Pancreas (tissue), 10 donors: ENCODE measurements at regions not wholly inside any gene's neighbourhood (a gene's known extent, or its start where the extent isn't known, plus 50 kb on each side); places are given as distances from the start of the nearest gene placed in this dataset.

Experiments used
- ATAC-seq, 4 donors: fragments of 200-7000 bp; cut with Tn5 transposase; one replicate each; pipeline versions ENCODE4 v1.8.0 to v1.9.1; 2020; ENCODE audit warnings: mild to moderate bottlenecking in 4 of 4, moderate library complexity in 4 of 4
- DNase-seq, 6 donors: peaks; one replicate each; pipeline ENCODE4 v3.0.0-alpha.2; 2020
- FAIRE-seq: peaks from 2 replicates; lab custom pipeline; 2012; peaks lifted over from hg19 to GRCh38; lab: Jason Lieb, UNC
- H3K27ac ChIP-seq, 4 donors: fragments of 200-600 bp; sonication (generic); 1 replicate in 3 of 4; 2 replicates in 1 of 4; pipeline versions ENCODE4 v1.5.0 to v1.8.0; 2020
- H3K27me3 ChIP-seq, 4 donors: fragments of 200-600 bp; one replicate each; pipeline ENCODE4 v1.8.0; 2021
- H3K36me3 ChIP-seq, 3 donors: fragments of 200-600 bp; sonication (generic) in 1 of 3; one replicate each; pipeline versions ENCODE4 v1.5.0 to v1.8.0; 2020 to 2021
- H3K4me1 ChIP-seq, 3 donors: fragments of 200-600 bp; one replicate each; pipeline ENCODE4 v1.8.0; 2021
- H3K4me3 ChIP-seq, 4 donors: fragments of 200-600 bp; sonication (generic) in 2 of 4; one replicate each; pipeline versions ENCODE4 v1.5.0 to v1.8.0; 2020 to 2021
- H3K9me3 ChIP-seq, 4 donors: fragments of 200-600 bp; one replicate each; pipeline ENCODE4 v1.8.0; 2021
- CTCF ChIP-seq, 4 donors: fragments of 200-600 bp; sonication (generic) in 3 of 4; IDR thresholded peaks; one replicate each; pipeline versions ENCODE4 v1.5.0 to v1.8.0; 2021; ENCODE audit warnings: antibody characterized with exemption in 4 of 4
- WGBS, 2 donors: extraction: QIAGEN DNeasy Blood & Tissue Kit; methylation state at CpG; one replicate each; pipeline ENCODE4 v1.1.7; 2013; 5-methylcytosine and 5-hydroxymethylcytosine counted together
- intact Hi-C, 3 donors: fragments of 100-400 bp; cut with DNase I; formaldehyde crosslinking; loops; one replicate each; pipeline versions ENCODE4 v1.11.1 to v1.14.2; 2022
- donor health status: healthy with polysubstance abuse.
- donor health status: DM: no; HTN: no; CAD: no; lungs with moderate emphysema.
- donor health status: DM: no; HTN: no; CAD: no.
- donor health status: control.
- donor health status: control.
- donor health status: Bipolar disorder and iron deficiency.
- donor health status: DM: yes; HTN: yes; CAD: no.
- donor health status: DM: no; HTN: no; CAD: no.
- donor health status: DM: no; HTN: no; CAD: no.
- donor health status: DM: yes; HTN: yes; CAD: no.

- H3K9me3 ChIP-seq, result no peaks in the 10 kb centered on the region
- H3K4me3 ChIP-seq, result no peak overlapping the region
- DNase-seq, result no peak
- 79 to 91% methylated on average over 5 of the region's 5 CpGs for WGBS, 2 donors
- H3K27me3 ChIP-seq, result no peaks in the 10 kb centered on the region
- H3K4me1 ChIP-seq, result no peaks in the 10 kb centered on the region
- no peaks in the 10 kb centered on the region for H3K36me3 ChIP-seq
- no peak for TF ChIP-seq CTCF (IDR thresholded peaks at IDR 0.05)
- ATAC-seq, result no peak
- intact Hi-C loops, result no loop called here
- no peak overlapping the region for H3K27ac ChIP-seq
- no peak for FAIRE-seq
Measured at GRCh38 chr7:98511175-98511574, 105.9 kb upstream of the NPTX2 start.

DNA sequence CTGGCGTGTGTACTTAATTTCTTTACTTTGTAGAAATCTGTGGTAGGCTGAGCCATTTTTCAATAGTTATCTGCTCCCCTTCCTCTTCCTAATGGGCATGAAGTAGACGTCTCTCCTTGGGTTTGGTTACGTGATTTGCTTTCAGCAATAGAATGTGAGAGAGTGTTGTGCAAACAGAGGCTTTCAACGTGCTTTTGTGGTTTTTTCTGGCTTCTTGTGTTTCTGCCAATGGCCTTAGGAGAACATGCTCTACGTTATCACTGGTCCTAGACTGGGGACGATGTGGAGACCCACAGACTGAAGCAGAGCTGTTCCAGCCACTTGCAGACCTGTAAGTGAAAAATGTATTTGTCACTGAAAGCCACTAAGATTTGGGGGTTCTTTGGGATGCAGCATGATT, 107.2 kb upstream of the NPTX2 start:
- H3K36me3 ChIP-seq, result no peaks in the 10 kb centered on the region
- ATAC-seq, result no peak
- TF ChIP-seq CTCF (IDR thresholded peaks at IDR 0.05), result no peak
- 37 to 38% methylated on average over 6 of the region's 6 CpGs for WGBS, 2 donors
- intact Hi-C loops, result no loop called here
- no peaks in the 10 kb centered on the region for H3K9me3 ChIP-seq
- FAIRE-seq, result no peak
- DNase-seq, result no peak
- H3K27ac ChIP-seq, result no peak overlapping the region
- no peak overlapping the region for H3K4me3 ChIP-seq
- no peaks in the 10 kb centered on the region for H3K4me1 ChIP-seq
- no peaks in the 10 kb centered on the region for H3K27me3 ChIP-seq

GRCh38 chr7:98506471-98506870, 105.6 kb upstream of the BAIAP2L1 start:
- FAIRE-seq (no peak), ATAC-seq (no peak), DNase-seq (no peak)
- Histone ChIP-seq H3K27ac (no peak overlapping the region), H3K4me3 (no peak overlapping the region), H3K9me3 (no peaks in the 10 kb centered on the region), H3K36me3 (no peaks in the 10 kb centered on the region), H3K4me1 (no peaks in the 10 kb centered on the region), H3K27me3 (no peaks in the 10 kb centered on the region)
- no peak for TF ChIP-seq CTCF (IDR thresholded peaks at IDR 0.05)
- intact Hi-C loops, result no loop called here
- WGBS, 2 donors, result 64 to 77% methylated on average over 2 of the region's 2 CpGs

- Histone ChIP-seq H3K4me1 (no peaks in the 10 kb centered on the region), H3K4me3 (no peak overlapping the region), H3K36me3 (no peaks in the 10 kb centered on the region), H3K27ac (no peak overlapping the region), H3K9me3 (no peaks in the 10 kb centered on the region), H3K27me3 (no peaks in the 10 kb centered on the region)
- no peak for TF ChIP-seq CTCF (IDR thresholded peaks at IDR 0.05)
- no peak for FAIRE-seq
- WGBS, 2 donors, result 56 to 57% methylated on average over 6 of the region's 6 CpGs
- ATAC-seq, result no peak
- no peak for DNase-seq
- intact Hi-C loops, result no loop called here
Measured at GRCh38 chr7:98500764-98501163, 99.9 kb upstream of the BAIAP2L1 start.

- no peaks in the 10 kb centered on the region for H3K4me1 ChIP-seq
- 63 to 79% methylated on average over 2 of the region's 2 CpGs for WGBS, 2 donors
- intact Hi-C loops, result no loop called here
- no peak for ATAC-seq
- H3K27me3 ChIP-seq, result no peaks in the 10 kb centered on the region
- no peak for DNase-seq
- H3K36me3 ChIP-seq, result no peaks in the 10 kb centered on the region
- H3K9me3 ChIP-seq, result no peaks in the 10 kb centered on the region
- no peak overlapping the region for H3K27ac ChIP-seq
- no peak for TF ChIP-seq CTCF (IDR thresholded peaks at IDR 0.05)
- no peak overlapping the region for H3K4me3 ChIP-seq
- FAIRE-seq, result no peak
Measured at GRCh38 chr7:98496618-98497017, 95.7 kb upstream of the BAIAP2L1 start.
